Endothelial cell of umbilical vein (primary cell): ENCODE measurements at regions not wholly inside any gene's neighbourhood (a gene's known extent, or its start where the extent isn't known, plus 50 kb on each side); places are given as distances from the start of the nearest gene placed in this dataset.
A peak's percentile ranks its signal among the peaks of the same experiment; 100 is the strongest.
"Not testable (repeated sequence)": the region's sequence is repeated elsewhere in the genome, so short reads cannot be mapped to it uniquely, and the experiment has no call there.

Experiments
- BruUV-seq: library from RNA; stranded (reverse); fragments of 400-500 nt; replicated peaks from 2 replicates; lab custom pipeline; 2021; lab: Mats Ljungman, UMichigan
- CTCF ChIA-PET: fragments of 300-600, 350-600 bp; sonication (Branson Sonifier 250); formaldehyde crosslinking; loops from one replicate; lab custom pipeline; 2021; ENCODE audit warnings: antibody characterized with exemption, inconsistent platforms; lab: Charles Lee
- POLR2A ChIA-PET: fragments of 300-600, 350-600 bp; sonication (Branson Sonifier 250); formaldehyde crosslinking; loops from one replicate; lab custom pipeline; 2021; ENCODE audit warnings: antibody characterized with exemption, inconsistent platforms; lab: Charles Lee
- DNase-seq: peaks from one replicate; pipeline ENCODE4 v3.0.0-alpha.2; 2011; ENCODE audit warnings: low read depth, low spot score
- FAIRE-seq: peaks from 2 replicates; lab custom pipeline; 2011; peaks lifted over from hg19 to GRCh38; lab: Jason Lieb, UNC
- H2AFZ ChIP-seq: 2 replicates; pipeline ENCODE4 v1.6.0; 2012; ENCODE audit warnings: low read depth, low read length, control low read depth, inconsistent platforms
- H3K27ac ChIP-seq: 2 replicates; pipeline ENCODE4 v1.5.1; 2011; ENCODE audit warnings: low read depth, mild to moderate bottlenecking, control low read depth, low read length, moderate library complexity; ENCODE audit not compliant: insufficient read depth
- H3K27me3 ChIP-seq, 2 experiments: 2 replicates each; pipeline versions ENCODE4 v1.6.0 to v1.6.1; 2011; ENCODE audit warnings: low read length in 2 of 2, mixed read lengths in 1 of 2; ENCODE audit not compliant: control insufficient read depth in 2 of 2, insufficient read depth in 2 of 2
- H3K36me3 ChIP-seq, 2 experiments: 2 replicates in 1 of 2; 3 replicates in 1 of 2; pipeline ENCODE4 v1.5.1; 2011; ENCODE audit warnings: low read length in 2 of 2, mild to moderate bottlenecking in 1 of 2, moderate library complexity in 1 of 2; ENCODE audit not compliant: control insufficient read depth in 2 of 2, insufficient read depth in 2 of 2; ENCODE audit errors: extremely low read depth in 1 of 2
- H3K4me1 ChIP-seq: 3 replicates; pipeline ENCODE4 v1.5.1; 2011; ENCODE audit warnings: mild to moderate bottlenecking, low read length; ENCODE audit not compliant: control insufficient read depth, insufficient read depth; ENCODE audit errors: extremely low read depth
- H3K4me2 ChIP-seq: 2 replicates; pipeline ENCODE4 v1.6.1; 2011; ENCODE audit warnings: low read length, control low read depth, mixed read lengths; ENCODE audit not compliant: insufficient read depth
- H3K4me3 ChIP-seq, 3 experiments: fragments of 200-600 bp in 1 of 3; sonication (generic), shearing (Covaris generic) in 1 of 3; replicated peaks in 1 of 3; 2 replicates each; pipeline ENCODE4 v1.5.1; 2011 to 2016; ENCODE audit warnings: control low read depth in 3 of 3, low read length in 3 of 3, mild to moderate bottlenecking in 2 of 3, inconsistent platforms in 1 of 3, low read depth in 1 of 3, moderate library complexity in 1 of 3; ENCODE audit not compliant: insufficient read depth in 1 of 3
- H3K79me2 ChIP-seq: 2 replicates; pipeline ENCODE4 v1.6.0; 2012; ENCODE audit warnings: low read length, inconsistent platforms; ENCODE audit not compliant: control insufficient read depth, insufficient read depth
- H3K9ac ChIP-seq: replicated peaks from 2 replicates; pipeline ENCODE3; 2011; ENCODE audit warnings: low read length, control low read depth; ENCODE audit not compliant: insufficient read depth; ENCODE audit errors: extremely low read depth
- H3K9me1 ChIP-seq: replicated peaks from 3 replicates; pipeline ENCODE4 v1.6.0; 2011; ENCODE audit warnings: mild to moderate bottlenecking, low read length; ENCODE audit not compliant: control insufficient read depth, insufficient read depth; ENCODE audit errors: extremely low read depth
- H3K9me3 ChIP-seq: replicated peaks from 2 replicates; pipeline ENCODE4 v1.5.1; 2012; ENCODE audit warnings: low read length, inconsistent platforms; ENCODE audit not compliant: control insufficient read depth, insufficient read depth
- H4K20me1 ChIP-seq: replicated peaks from 2 replicates; pipeline ENCODE3; 2011; ENCODE audit warnings: mild to moderate bottlenecking, low read length; ENCODE audit not compliant: control insufficient read depth, insufficient read depth; ENCODE audit errors: extremely low read depth
- CTCF ChIP-seq, 2 donors: IDR thresholded peaks; 1 replicate in 1 of 2; 2 replicates in 1 of 2; pipeline ENCODE4 v1.5.1; 2011; ENCODE audit warnings: low read length in 2 of 2, mild to moderate bottlenecking in 2 of 2, moderate library complexity in 2 of 2, control low read depth in 1 of 2, inconsistent platforms in 1 of 2, low read depth in 1 of 2; ENCODE audit not compliant: insufficient read depth in 1 of 2; ENCODE audit errors: extremely low read depth in 1 of 2
- GATA2 ChIP-seq: IDR thresholded peaks from 2 replicates; pipeline ENCODE4 v1.7.0; 2011; ENCODE audit warnings: low read depth, mild to moderate bottlenecking, moderate library complexity, mixed read lengths, low read length; ENCODE audit not compliant: insufficient read length, insufficient read depth
- POLR2AphosphoS5 ChIP-seq: IDR thresholded peaks from 2 replicates; pipeline ENCODE4 v1.6.1; 2012; ENCODE audit warnings: low read depth, mild to moderate bottlenecking, control low read depth, low read length, moderate library complexity; ENCODE audit not compliant: insufficient read depth
- dilution Hi-C: fragments of 300-500 bp; cut with MboI; formaldehyde crosslinking; loops from one replicate; pipeline ENCODE4 v1.15.0; 2019; ENCODE audit warnings: low sequenced_read_pairs; ENCODE audit not compliant: extremely low pct_ligation_motif_present
- intact Hi-C: fragments of 100-400 bp; cut with micrococcal nuclease; formaldehyde crosslinking; loops from one replicate; pipeline ENCODE4 v1.10.0; 2022

GRCh38 chr7:142627223-142627622 lies 122.0 kb upstream of the PRSS1 start:
- dilution Hi-C loops, H3K4me2 ChIP-seq, H3K9me3 ChIP-seq, H3K9ac ChIP-seq, H3K4me3 ChIP-seq, BruUV-seq, FAIRE-seq, H3K9me1 ChIP-seq, H2AFZ ChIP-seq, intact Hi-C loops, POLR2A ChIA-PET, H3K36me3 ChIP-seq, H3K79me2 ChIP-seq, H3K27ac ChIP-seq, H3K4me1 ChIP-seq, DNase-seq, H4K20me1 ChIP-seq, H3K27me3 ChIP-seq: not testable (repeated sequence)
- CTCF ChIA-PET, result interaction anchor here (1.3 to 4.2 kb wide), 4 partner anchors 23 to 376 kb away, joined by 3 to 34 read pairs (median 28); no protein-coding TSS in a partner anchor

- intact Hi-C loops, result loop anchor here (1.0 kb wide), 1 partner anchor 91 kb away; no protein-coding TSS in a partner anchor
- CTCF ChIA-PET, result interaction anchor here (1.3 to 4.2 kb wide), 8 partner anchors 18 to 377 kb away, joined by 3 to 34 read pairs (median 8); no protein-coding TSS in a partner anchor
Measured at GRCh38 chr7:142626420-142627035, 122.7 kb upstream of the PRSS1 start.

GRCh38 chr7:142625216-142625615 lies 124.1 kb upstream of the PRSS1 start:
- FAIRE-seq, POLR2A ChIA-PET, H3K36me3 ChIP-seq, H3K27me3 ChIP-seq, H3K79me2 ChIP-seq, H3K9ac ChIP-seq, H3K27ac ChIP-seq, H3K9me3 ChIP-seq, intact Hi-C loops, H2AFZ ChIP-seq, H3K4me3 ChIP-seq, dilution Hi-C loops, BruUV-seq, H4K20me1 ChIP-seq, DNase-seq, H3K4me1 ChIP-seq, H3K4me2 ChIP-seq, H3K9me1 ChIP-seq: not testable (repeated sequence)
- CTCF ChIA-PET, result interaction anchor here (0.7 to 4.2 kb wide), 17 partner anchors 7 to 590 kb away, joined by 3 to 34 read pairs (median 5); no protein-coding TSS in a partner anchor

More at GRCh38 chr7:142626420-142627035, 122.7 kb upstream of the PRSS1 start:
- Histone ChIP-seq H3K9ac (no peak overlapping the region), H4K20me1 (no peaks in the 10 kb centered on the region), H3K36me3 (no peaks in the 10 kb centered on the region), H3K79me2 (no peaks in the 10 kb centered on the region), H3K27me3 (no peaks in the 10 kb centered on the region), H3K9me3 (no peaks in the 10 kb centered on the region), H3K4me2 (no peak overlapping the region), H2AFZ (peak overlapping the region; percentile 34), H3K4me3 (no peak overlapping the region), H3K4me1 (no peaks in the 10 kb centered on the region), H3K9me1 (no peaks in the 10 kb centered on the region), H3K27ac (no peak overlapping the region)
- POLR2A ChIA-PET, result no interaction called here
- TF ChIP-seq GATA2 (no peak), POLR2AphosphoS5 (no peak), CTCF (IDR thresholded peaks at IDR 0.05; ENCODE audit: extremely low read depth in 1 of 2, insufficient read depth in 1 of 2, low read depth in 1 of 2, low read length in 2 of 2) (peak; percentile 60 to 76)
- no TSS peak for BruUV-seq
- peak; percentile 45 for DNase-seq
- FAIRE-seq, result peak; percentile 87
- dilution Hi-C loops, result no loop called here
